HepG2 (cell line): ENCODE measurements at regions not wholly inside any gene's neighbourhood (a gene's known extent, or its start where the extent isn't known, plus 50 kb on each side); places are given as distances from the start of the nearest gene placed in this dataset.

Experiments
- ATAC-seq: fragments of 200-7000 bp; cut with Tn5 transposase; 3 replicates; pipeline ENCODE4 v1.9.1; 2020; ENCODE audit warnings: mild to moderate bottlenecking, moderate library complexity
- BruUV-seq: library from RNA; stranded (reverse); fragments of 400-500 nt; replicated peaks from 2 replicates; lab custom pipeline; 2021; lab: Mats Ljungman, UMichigan
- CTCF ChIA-PET: fragments of 300-600 bp; formaldehyde crosslinking; extraction: SDS; loops from one replicate; lab custom pipeline; 2021; ENCODE audit warnings: low total read pairs, inconsistent platforms, low intra/inter-chr PET ratio; lab: Yijun Ruan, JAX
- POLR2A ChIA-PET: fragments of 350-600 bp; sonication (Branson Sonifier 250); formaldehyde crosslinking; loops from one replicate; lab custom pipeline; 2020; ENCODE audit warnings: antibody characterized with exemption, inconsistent platforms; lab: Yijun Ruan, JAX
- DNase-seq: peaks from one replicate; pipeline ENCODE4 v3.0.0-alpha.2; 2015; ENCODE audit warnings: low spot score
- FAIRE-seq: peaks from 3 replicates; lab custom pipeline; 2011; peaks lifted over from hg19 to GRCh38; lab: Jason Lieb, UNC
- H2AFZ ChIP-seq: one replicate; pipeline ENCODE4 v1.6.1; 2011; ENCODE audit warnings: low read length, inconsistent platforms
- H3K27ac ChIP-seq: fragments of 300-600 bp; 3 replicates; pipeline ENCODE4 v1.8.0; 2011; ENCODE audit warnings: mixed run types, mild to moderate bottlenecking, mixed read lengths, low read length, inconsistent platforms; ENCODE audit not compliant: insufficient read depth; ENCODE audit errors: extremely low read length
- H3K27me3 ChIP-seq, 2 experiments: fragments of 200-600 bp in 1 of 2; 2 replicates in 1 of 2; 3 replicates in 1 of 2; pipeline versions ENCODE4 v1.6.0 to v1.8.0; 2011; ENCODE audit warnings: low read length in 2 of 2, mild to moderate bottlenecking in 2 of 2, moderate library complexity in 2 of 2, inconsistent platforms in 1 of 2; ENCODE audit not compliant: insufficient read depth in 2 of 2, control insufficient read depth in 1 of 2
- H3K36me3 ChIP-seq, 2 experiments: fragments of 200-600 bp in 1 of 2; replicated peaks in 1 of 2; 2 replicates in 1 of 2; 3 replicates in 1 of 2; pipeline versions ENCODE4 v1.5.1 to v1.8.0; 2011; ENCODE audit warnings: low read length in 2 of 2, inconsistent platforms in 1 of 2; ENCODE audit not compliant: insufficient read depth in 2 of 2, control insufficient read depth in 1 of 2
- H3K4me1 ChIP-seq: 2 replicates; pipeline ENCODE4 v1.5.1; 2012; ENCODE audit warnings: low read length, inconsistent platforms; ENCODE audit not compliant: insufficient read depth
- H3K4me2 ChIP-seq: 2 replicates; pipeline ENCODE4 v1.6.0; 2011; ENCODE audit warnings: low read depth, low read length, inconsistent platforms
- H3K4me3 ChIP-seq, 3 experiments: fragments of 200-600 bp in 1 of 3; sonication (generic), shearing (Covaris generic) in 1 of 3; replicated peaks in 1 of 3; 2 replicates each; pipeline ENCODE4 v1.5.1; 2011 to 2016; ENCODE audit warnings: low read length in 3 of 3, inconsistent platforms in 2 of 3, low read depth in 2 of 3, mild to moderate bottlenecking in 2 of 3, control low read depth in 1 of 3, mixed read lengths in 1 of 3; ENCODE audit not compliant: insufficient read depth in 1 of 3
- H3K79me2 ChIP-seq: one replicate; pipeline ENCODE4 v1.6.1; 2011; ENCODE audit warnings: low read length, inconsistent platforms; ENCODE audit not compliant: insufficient read depth
- H3K9ac ChIP-seq: 2 replicates; pipeline ENCODE4 v1.6.0; 2011; ENCODE audit warnings: mild to moderate bottlenecking, low read depth, low read length, inconsistent platforms; ENCODE audit not compliant: insufficient read depth
- H3K9me3 ChIP-seq: 2 replicates; pipeline ENCODE4 v1.5.1; 2012; ENCODE audit warnings: mild to moderate bottlenecking, low read length
- H4K20me1 ChIP-seq: 2 replicates; pipeline ENCODE4 v1.6.0; 2011; ENCODE audit warnings: inconsistent platforms, mild to moderate bottlenecking, low read length, moderate library complexity; ENCODE audit not compliant: insufficient read depth
- CREB1 ChIP-seq, 2 experiments: fragments of 450-650 bp in 1 of 2; IDR thresholded peaks; 2 replicates each; pipeline ENCODE4 v1.6.1; 2016 to 2017; ENCODE audit warnings: control low read depth in 1 of 2, mild to moderate bottlenecking in 1 of 2, missing compliant biosample characterization in 1 of 2, missing genetic modification characterization in 1 of 2
- ESRRA ChIP-seq: sonication (generic); formaldehyde crosslinking; IDR thresholded peaks from 2 replicates; pipeline ENCODE4 v1.5.1; 2020; ENCODE audit warnings: mild to moderate bottlenecking, low read depth, missing genetic modification reagents
- IRF1 ChIP-seq: sonication (generic); formaldehyde crosslinking; IDR thresholded peaks from 2 replicates; pipeline ENCODE4 v1.4.0; 2020; ENCODE audit warnings: low read depth, mild to moderate bottlenecking, missing genetic modification reagents
- NFAT5 ChIP-seq: sonication (generic); formaldehyde crosslinking; IDR thresholded peaks from 2 replicates; pipeline ENCODE4 v1.4.0; 2020; ENCODE audit warnings: missing genetic modification reagents
- ZNF256 ChIP-seq: sonication (generic); formaldehyde crosslinking; conservative IDR thresholded peaks from 2 replicates; pipeline ENCODE4 v1.4.0; 2020; ENCODE audit warnings: missing genetic modification reagents
- WGBS: methylation state at CpG from one replicate; pipeline ENCODE4 v1.1.6; 2017; ENCODE audit warnings: low lambda C conversion rate; 5-methylcytosine and 5-hydroxymethylcytosine counted together
- in situ Hi-C: cut with HindIII; loops from 2 replicates; pipeline ENCODE4 v1.10.0; 2017; ENCODE audit warnings: low pct_unique_long_range_greater_than_20kb; ENCODE audit not compliant: extremely low pct_ligation_motif_present
- intact Hi-C: fragments of 100-400 bp; cut with micrococcal nuclease; formaldehyde crosslinking; loops from one replicate; pipeline ENCODE4 v1.10.0; 2022; ENCODE audit not compliant: unreplicated experiment

GRCh38 chr2:18161681-18162080, 283.2 kb downstream of the KCNS3 start:
- TF ChIP-seq ZNF256 (CRISPR knock-in tag) (no peak), ESRRA (no peak), NFAT5 (no peak), CREB1 (IDR thresholded peaks at IDR 0.05) (peak; percentile 21; the same call in 1 of the 2 replicates), CREB1 (CRISPR knock-in tag; IDR thresholded peaks at IDR 0.05) (no peak), IRF1 (CRISPR knock-in tag) (no peak)
- no peak overlapping the region for H3K27ac ChIP-seq
- H3K4me3 ChIP-seq, result no peak overlapping the region
- in situ Hi-C loops, result no loop called here
- ChIA-PET POLR2A (no interaction called here), CTCF (no interaction called here)
- H2AFZ ChIP-seq, result no peak overlapping the region
- DNase-seq, result no peak
- no peak for ATAC-seq
- intact Hi-C loops, result no loop called here
- no peaks in the 10 kb centered on the region for H4K20me1 ChIP-seq
- H3K4me1 ChIP-seq, result no peaks in the 10 kb centered on the region
- no peaks in the 10 kb centered on the region for H3K9me3 ChIP-seq
- no peaks in the 10 kb centered on the region for H3K79me2 ChIP-seq
- 17% methylated on average over 5 of the region's 5 CpGs for WGBS
- H3K9ac ChIP-seq, result no peak overlapping the region
- H3K4me2 ChIP-seq, result no peak overlapping the region
- H3K27me3 ChIP-seq, result no peaks in the 10 kb centered on the region; a peak in 1 of 5 replicates
- FAIRE-seq, result no peak
- no peaks in the 10 kb centered on the region for H3K36me3 ChIP-seq
- no TSS peak for BruUV-seq
